NCI-H187 treated with DMSO at 0.1 percent for 48 hours (cell line): ENCODE measurements at regions not wholly inside any gene's neighbourhood (a gene's known extent, or its start where the extent isn't known, plus 50 kb on each side); places are given as distances from the start of the nearest gene placed in this dataset.
"Not testable (repeated sequence)": the region's sequence is repeated elsewhere in the genome, so short reads cannot be mapped to it uniquely, and the experiment has no call there.

Experiments used
- DNase-seq: peaks from one replicate; lab custom pipeline; 2025; lab: John Stamatoyannopoulos, UW

- not testable (repeated sequence) for DNase-seq
Observed at GRCh38 chrX:150125045-150125444, 186.8 kb upstream of the EOLA2 start.

DNA sequence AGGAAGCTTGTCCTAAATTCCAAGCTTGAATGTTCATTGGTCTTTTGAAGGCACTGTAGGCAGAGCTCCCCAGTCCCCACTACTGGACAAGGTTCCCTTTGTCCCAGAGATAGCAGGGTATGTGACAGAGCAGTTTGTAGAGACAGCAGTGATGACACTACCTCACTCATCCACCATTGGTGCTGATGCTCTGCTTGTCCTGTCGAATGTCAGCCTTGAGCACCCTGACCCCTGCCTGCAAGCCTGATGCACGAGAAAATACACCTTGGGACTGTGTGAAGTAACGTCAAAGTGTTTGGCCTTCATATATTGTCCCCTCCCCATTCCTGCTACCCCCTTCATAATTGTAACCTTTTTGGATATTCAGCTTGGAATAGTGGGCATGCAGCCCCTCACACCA lies 188.9 kb upstream of the EOLA2 start:
- DNase-seq, result no peak

DNA sequence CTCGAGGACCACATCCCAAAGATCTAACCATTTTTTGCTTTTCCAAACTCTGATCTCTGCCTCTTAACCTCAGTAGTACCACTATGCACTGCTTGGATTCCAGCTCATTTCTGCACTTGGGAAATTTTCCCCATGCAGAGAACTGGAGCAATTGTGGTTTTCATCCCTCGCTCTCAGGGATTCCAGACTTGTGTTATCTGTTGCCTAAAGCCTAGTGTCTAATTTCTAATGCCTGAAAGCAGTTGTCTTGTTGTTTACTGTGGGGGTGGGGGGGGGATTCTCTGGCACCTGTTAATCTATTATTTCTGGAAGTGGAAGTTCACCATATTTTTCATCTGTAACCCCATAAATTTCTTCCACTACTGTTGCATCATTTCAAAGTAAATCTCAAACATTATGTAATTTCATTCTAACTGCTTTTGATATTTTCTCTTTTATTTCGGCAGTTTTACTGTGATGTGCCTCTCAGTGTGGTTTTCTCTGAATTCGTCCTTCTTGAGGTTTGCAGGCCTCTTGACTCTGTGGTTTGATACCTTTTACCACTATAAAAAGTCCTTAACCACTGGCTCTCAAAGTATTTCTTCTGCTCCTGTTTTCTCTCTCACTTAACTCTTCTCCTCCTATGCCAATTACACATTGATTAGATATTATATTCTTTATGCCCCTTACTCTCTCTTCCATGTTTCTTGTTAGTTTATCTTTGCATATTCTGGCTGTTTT lies 205.6 kb upstream of the EOLA2 start:
- peak; percentile 55 for DNase-seq

DNA sequence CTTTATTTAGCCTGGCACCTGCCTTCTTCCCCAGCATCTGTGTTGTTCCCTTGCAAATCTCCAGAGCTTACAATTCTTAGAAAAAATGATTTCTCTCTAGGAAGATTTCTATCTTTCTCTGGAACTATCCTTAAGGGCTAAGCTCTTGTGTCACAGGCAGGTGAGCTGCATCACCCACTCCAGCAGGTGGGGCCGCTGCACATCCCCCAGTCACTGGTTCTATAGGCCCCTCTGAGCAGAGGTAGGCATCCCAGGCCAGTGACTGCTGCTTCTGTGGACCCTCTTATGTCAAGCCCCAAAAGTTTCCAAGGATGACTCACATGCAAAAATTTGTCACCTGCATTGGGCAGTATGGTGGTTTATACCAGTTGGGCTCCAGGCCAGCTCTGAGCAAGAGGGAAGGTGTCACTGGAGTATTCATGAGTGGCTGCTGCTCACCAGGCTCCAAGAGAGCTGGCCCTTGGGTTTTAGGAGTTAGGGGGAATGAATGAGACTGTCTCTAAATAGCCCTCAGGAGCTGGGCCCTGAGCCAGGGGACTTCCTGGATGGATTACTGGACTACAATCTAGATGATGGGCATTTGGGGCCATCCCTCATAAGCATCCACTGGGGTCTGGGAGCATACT lies 208.1 kb upstream of the EOLA2 start:
- no peak for DNase-seq

GRCh38 chrX:150148749-150149672 lies 210.7 kb upstream of the EOLA2 start:
- no peak for DNase-seq

- no peak for DNase-seq
Observed at GRCh38 chrX:150150076-150150779, 211.9 kb upstream of the EOLA2 start.

GRCh38 chrX:150150780-150151125 lies 212.4 kb upstream of the MAMLD1 start:
- DNase-seq, result no peak

DNA sequence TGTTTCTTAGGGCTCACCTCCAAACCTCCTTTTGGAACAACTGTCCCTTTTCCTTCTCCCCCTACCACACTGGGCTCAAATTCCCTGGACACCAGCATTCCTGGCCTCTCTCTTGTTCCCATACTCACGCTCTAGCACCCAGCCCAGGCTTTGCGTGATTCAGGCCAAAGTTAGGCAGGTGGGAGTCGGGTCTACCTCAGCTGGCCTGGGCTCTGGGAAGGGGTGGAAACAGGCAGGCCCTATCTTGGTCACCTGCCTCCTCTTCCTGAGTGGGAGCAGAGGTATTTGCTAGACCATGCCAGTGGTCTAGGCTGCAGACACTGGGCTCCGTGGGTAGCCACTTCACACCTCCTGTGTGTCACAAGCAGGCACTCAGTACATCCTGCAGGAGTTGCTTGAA lies 211.1 kb upstream of the MAMLD1 start:
- no peak for DNase-seq

- DNase-seq, result no peak
Observed at GRCh38 chrX:150152546-150152945, 210.6 kb upstream of the MAMLD1 start.

DNA sequence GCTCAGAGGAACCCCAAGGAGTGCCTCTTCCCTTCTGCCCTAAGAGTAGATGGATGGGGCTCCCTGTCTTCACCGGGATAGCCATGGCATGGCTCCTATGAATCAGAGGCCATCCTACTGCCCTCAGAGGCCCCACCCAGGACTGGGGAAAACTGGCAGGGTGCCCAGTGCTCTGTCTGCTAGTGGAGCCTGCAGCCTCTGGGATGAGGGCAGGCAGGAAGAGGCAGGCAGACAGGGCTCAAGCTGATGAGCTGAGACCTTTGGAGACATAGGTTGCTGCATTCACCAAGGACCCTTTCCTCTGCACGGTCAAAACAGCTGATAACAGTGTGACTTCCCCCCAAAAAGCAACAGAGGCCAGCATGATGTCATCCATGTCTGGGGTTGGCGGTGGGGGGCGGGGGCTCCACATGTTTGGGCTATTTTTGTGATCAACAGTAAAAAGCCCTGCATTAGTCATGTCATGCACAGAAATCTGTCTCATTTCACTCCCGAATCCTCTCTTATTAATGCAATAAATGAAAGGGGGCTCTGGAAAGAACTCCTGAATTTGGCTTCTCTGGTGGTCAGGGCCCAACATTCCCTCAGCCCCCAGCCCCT lies 207.6 kb upstream of the MAMLD1 start:
- no peak for DNase-seq

DNA sequence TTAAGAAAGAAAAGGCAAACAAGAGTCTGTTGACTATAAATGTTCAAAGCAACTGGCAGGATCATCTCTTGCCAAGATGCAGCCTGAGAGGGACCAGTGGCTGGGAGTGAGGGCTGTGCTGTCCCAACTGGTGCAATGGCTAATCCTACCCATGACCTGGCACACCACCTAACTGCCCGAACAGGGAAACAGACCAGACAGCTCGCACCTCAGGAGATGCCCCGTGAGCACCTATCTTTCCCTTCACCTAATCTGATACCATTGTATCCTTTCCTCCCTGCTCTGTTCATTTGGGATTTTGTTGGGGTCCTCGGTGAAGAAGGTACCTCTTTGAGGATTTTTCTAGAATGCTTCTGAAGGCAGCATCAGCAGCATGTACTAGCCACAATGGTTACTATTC lies 206.5 kb upstream of the MAMLD1 start:
- no peak for DNase-seq

- DNase-seq, result no peak
Observed at GRCh38 chrX:150157291-150157690, 205.8 kb upstream of the MAMLD1 start.

DNA sequence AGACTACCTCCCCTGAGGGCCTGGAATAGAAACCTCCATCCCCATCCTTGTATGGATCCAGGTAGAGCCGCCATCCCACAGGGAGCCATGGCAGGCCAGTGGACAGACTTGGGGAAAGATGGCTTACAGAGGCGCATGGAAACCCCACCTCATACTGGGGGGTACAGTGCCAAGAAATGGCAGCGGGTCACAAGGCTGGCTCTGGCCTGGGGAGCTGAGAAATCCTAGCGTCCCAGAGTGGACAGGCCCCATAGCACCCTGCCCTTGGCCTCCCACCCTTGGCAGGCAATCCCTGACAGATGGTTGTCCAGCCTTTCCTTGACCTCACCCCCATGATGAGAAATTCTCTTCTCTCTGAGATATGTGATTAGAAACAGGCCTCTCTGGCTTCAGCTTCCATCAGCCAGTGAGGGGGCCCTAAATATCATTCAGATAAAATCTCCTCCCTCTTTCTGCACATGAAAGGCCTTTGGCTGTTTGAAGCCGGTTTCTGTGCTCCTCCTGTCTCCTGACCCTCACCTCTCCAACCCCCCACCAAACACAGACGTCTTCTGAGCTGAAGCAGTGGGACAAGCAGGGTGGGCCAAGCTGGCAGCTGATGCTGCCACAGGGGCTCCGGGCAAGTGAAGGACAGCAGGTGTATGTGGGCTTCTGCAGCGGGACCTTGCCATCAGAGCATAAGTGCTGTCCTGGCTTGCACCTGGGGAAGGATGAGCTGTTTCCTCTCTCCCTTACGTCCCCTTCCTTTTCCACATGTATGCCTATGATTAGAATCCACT lies 204.4 kb upstream of the MAMLD1 start:
- DNase-seq, result no peak

DNA sequence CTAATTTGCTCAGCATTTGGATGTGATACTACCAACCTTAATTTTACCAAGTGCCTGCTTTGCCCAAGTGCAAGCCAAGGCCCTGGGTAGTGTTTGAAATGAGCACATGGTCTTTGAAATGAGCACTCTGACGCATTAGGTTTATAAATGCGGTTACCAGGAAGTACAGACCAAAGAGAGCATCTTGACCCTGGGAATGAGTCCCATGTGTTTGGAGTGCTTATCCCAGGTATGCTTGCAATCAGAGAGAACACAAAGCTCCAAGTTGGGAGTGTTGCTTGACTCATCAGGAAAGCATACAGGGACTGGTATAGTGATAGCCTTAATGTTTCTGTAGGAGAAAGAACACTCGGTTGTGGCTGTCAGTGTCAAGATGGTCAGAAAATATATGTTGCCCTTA lies 203.6 kb upstream of the MAMLD1 start:
- DNase-seq, result no peak

DNA sequence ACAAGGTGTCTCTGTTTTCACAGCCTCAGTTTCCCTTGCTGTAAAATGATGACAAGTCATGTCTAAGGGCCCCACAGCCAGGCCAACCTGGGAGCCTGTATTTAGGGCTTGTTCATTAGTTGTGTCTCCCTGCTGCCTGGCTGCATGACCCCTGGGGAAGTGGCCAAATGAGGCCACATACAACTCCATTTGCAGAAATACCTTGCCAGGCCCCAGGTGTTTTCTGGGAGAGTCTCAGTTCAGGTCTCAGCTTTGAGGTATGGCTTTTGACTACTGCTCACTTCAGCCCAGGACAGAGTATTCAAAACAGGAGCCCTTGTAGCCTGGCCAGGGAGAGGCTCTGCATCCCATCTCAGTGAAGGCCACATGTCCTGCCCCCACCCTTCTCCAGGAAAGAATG lies 202.5 kb upstream of the MAMLD1 start:
- DNase-seq, result no peak

- DNase-seq, result no peak
Observed at GRCh38 chrX:150161193-150161592, 201.9 kb upstream of the MAMLD1 start.

- DNase-seq, result no peak
Observed at GRCh38 chrX:150162141-150162540, 201.0 kb upstream of the MAMLD1 start.

GRCh38 chrX:150163221-150163930 lies 199.7 kb upstream of the MAMLD1 start:
- DNase-seq, result no peak

DNA sequence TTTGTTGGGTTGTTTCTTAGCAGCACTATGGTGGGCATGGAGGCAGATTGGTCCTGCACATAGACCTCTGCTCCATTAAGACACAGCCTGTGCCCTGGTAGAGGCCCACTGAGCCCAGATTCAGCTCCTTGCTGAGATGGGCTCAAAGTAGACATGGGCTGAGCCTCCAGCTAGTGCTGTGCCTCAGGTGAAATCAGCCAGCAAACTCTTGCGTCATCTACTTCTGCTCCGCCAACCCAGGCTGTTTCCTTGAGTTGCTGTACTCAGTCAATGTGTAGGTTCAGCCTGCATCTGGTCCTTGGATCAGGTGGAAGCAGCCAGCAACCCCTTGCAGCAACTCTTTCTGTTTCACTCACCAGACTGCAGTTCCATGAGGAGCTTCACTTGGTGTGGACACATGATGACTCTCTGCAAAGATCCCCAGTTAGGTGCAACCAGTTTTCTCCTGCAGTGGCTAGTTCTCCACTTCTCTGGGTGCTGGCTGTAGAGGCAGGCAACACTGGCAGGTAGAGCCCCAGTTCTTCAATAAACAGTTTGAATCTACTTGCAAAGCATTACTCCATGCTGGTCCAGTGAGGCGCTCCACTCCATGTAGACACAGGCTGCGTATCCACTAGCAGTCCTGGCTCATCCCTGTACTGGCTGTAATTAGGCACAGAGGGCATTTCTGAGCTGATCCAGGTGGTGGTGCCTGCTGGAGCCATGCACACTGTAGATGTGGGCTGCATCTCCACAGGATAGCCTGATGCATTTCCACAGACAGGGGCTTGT lies 199.0 kb upstream of the MAMLD1 start:
- DNase-seq, result no peak
